Left ventricle myocardium superior (tissue), 1 donor: ENCODE measurements at regions not wholly inside any gene's neighbourhood (a gene's known extent, or its start where the extent isn't known, plus 50 kb on each side); places are given as distances from the start of the nearest gene placed in this dataset.

Source experiments
- ATAC-seq: fragments of 200-7000 bp; cut with Tn5 transposase; one replicate; pipeline ENCODE4 v1.9.1; 2020; ENCODE audit warnings: mild to moderate bottlenecking, moderate library complexity
- DNase-seq: peaks from one replicate; pipeline ENCODE4 v3.0.0-alpha.2; 2020
- intact Hi-C: fragments of 100-400 bp; cut with micrococcal nuclease; formaldehyde crosslinking; loops from one replicate; pipeline ENCODE4 v1.11.0; 2022
- donor health status: DM: no; HTN: yes; CAD: no; lungs with severe emphysema.

DNA sequence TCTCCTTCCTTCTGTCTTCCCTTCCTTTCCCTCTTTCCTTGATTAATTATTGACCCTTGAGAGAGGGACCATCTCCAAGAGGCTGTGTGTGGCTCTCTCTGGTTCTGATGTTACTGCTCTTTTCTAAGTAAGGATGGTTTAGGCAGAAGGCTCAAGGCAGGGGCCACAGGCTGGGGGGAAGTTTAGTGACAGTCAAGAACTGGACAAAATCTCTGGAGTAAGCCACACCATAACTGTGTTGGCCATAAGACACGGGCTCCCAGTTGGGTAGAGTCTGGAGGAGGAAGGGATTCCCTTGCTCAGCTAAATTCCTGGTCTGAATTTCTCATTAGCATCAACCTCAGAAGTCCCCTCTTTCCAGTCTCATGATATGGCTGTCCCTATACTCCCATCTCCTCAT, 74.7 kb downstream of the BUD13 start:
- ATAC-seq (no peak), DNase-seq (no peak)
- intact Hi-C loops: no loop called here

DNA sequence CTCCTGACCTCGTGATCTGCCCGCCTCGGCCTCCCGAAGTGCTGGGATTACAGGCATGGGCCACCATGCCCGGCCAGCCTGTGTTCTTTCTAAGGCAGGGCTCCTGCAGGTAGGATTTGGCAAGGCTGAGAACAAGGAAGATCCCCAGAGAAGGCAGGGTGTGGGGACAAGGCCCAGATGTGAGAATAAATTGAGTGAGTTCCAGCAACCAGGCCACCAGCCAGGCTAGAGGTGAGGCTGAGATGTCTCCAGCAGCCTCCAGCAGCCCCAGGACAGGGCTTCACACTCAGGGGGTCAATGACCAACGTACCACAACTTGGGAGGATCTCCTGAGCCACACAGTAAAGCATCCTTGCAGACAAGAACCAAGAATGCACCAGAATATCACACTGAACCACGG, 75.1 kb downstream of the BUD13 start:
- DNase-seq: no peak
- intact Hi-C loops: no loop called here
- ATAC-seq: no peak

DNA sequence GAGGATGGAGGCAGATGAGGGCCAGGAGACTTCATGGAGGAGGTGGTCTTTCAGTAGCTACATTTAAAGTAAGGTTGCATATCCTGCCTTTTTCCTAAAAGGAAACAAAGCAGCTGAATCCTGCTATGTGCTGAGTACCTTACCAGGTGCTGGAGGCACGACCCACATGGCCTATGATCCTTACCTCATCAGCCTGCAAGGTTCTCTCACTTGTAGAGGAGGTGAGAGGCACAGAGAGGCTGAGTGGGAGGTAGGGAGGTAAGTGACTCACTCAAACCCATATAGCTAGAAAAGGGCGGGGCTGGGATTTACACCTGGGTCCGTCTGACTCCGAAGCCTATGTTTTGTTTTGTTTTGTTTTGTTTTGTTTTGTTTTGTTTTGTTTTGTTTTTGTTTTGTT, 75.8 kb downstream of the BUD13 start:
- intact Hi-C loops: no loop called here
- no peak for ATAC-seq
- no peak for DNase-seq

DNA sequence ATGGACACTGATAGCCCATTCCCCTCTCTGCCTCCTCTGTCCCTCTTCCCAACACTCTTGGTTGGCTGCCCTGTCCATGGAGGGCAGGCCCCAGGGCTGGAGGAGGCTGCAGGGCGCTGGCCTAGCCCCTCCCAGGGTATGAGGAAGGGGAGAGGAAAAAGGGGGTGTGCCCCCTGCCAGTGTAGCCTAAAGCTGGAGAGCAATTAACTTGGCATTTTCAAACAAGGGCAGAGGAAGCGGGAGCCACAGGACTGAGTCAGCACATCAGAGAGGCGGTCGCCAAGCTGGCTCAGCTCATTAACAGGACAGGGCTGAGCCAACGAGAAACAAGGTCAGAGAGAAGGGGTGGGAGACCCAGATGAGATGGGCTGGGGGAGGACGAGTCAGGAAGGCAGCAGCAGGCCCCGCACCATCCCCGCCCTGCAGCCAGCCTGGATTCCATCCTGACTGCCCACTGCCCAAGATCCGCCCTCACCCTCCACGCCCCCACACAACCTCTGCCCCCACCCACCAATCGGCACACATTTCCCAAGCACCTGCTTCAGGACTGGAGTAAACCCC, 76.3 kb downstream of the BUD13 start:
- ATAC-seq: no peak
- DNase-seq: no peak
- intact Hi-C loops: no loop called here

DNA sequence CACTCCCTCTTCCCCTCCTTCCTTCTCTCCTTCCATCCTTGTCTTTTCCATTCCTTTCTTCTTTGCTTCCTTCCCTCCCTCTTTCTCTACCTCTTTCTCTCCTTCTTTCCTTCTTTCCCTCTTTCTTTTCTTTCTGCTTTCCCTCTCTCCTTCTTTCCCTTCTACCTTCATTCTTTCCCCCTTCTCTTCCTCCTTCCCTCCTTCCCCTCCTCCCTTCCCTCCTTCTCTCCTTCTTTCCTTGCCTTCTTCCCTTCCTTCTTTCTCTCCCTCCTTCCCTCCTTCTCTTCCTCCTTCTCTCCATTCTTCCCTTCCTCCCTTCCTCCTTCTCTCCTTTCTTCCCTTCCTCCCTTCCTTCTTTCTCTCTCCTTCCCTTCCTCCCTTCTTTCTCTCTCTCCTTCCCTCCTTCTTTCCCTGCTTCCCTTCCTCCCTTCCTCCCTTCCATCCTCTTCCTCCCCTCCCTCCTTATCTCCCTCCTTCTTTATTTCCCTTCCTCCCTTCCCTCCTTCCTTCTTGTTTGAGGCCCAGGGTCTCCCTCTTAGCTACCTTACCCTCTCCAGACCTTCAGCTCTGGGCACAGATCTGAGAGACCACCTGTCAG, 77.0 kb downstream of the BUD13 start:
- intact Hi-C loops: no loop called here
- ATAC-seq (no peak), DNase-seq (no peak)

DNA sequence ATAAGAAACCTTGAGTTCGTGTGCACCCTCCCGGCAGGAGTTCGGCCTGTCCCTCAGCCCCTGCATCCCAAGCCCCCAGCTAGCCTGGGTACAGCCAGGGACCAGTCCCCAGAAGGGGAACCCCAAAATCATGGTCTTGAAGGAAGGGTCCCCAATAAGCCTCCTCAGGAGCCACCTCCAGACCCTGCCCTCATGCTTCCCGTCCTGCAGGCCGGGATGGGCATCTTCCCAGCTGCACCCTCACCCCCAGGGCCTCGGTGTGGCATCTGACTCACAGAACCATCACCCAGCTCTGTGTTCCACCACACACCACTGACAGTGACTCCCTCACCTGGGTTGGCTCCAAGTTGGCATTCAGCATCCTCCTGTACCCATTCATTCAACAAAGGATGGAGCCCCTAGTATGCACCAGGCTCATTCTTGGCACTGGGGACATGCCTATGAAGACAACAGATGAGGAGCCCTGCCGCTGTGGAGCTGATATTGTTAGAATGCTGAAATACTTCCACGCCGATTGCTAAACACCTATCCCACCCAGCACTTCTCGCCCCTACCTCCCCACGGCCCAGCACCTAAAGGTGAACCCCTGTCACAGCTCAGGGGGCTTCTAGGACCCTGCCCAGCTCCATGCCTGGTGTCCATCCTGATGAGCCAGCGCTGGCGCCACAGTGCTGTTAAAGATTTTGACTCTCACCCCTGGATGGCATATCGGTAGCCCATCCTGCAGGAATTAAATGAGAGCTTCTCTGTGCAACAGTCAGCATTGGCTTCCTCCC, 77.8 kb downstream of the BUD13 start:
- DNase-seq (no peak), ATAC-seq (no peak)
- intact Hi-C loops: no loop called here

DNA sequence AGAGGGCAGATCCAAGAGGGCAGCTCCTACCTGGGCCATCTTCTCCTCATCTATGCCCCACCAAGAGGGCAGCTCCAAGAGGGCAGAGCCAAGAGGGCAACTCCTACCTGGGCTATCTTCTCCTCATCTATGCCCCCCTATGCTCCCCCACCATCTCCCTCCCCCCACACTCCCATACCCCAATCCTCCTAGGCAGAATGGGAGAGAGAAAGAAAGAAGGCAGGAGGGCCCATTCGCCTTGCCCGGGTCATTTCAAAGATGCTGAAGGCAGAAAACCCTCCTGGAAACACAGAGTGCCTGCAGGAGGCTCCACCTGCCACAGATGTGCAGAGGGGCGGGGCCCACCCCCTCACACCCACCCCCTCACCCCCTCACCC, 78.5 kb downstream of the BUD13 start:
- intact Hi-C loops: no loop called here
- DNase-seq (no peak), ATAC-seq (no peak)

DNA sequence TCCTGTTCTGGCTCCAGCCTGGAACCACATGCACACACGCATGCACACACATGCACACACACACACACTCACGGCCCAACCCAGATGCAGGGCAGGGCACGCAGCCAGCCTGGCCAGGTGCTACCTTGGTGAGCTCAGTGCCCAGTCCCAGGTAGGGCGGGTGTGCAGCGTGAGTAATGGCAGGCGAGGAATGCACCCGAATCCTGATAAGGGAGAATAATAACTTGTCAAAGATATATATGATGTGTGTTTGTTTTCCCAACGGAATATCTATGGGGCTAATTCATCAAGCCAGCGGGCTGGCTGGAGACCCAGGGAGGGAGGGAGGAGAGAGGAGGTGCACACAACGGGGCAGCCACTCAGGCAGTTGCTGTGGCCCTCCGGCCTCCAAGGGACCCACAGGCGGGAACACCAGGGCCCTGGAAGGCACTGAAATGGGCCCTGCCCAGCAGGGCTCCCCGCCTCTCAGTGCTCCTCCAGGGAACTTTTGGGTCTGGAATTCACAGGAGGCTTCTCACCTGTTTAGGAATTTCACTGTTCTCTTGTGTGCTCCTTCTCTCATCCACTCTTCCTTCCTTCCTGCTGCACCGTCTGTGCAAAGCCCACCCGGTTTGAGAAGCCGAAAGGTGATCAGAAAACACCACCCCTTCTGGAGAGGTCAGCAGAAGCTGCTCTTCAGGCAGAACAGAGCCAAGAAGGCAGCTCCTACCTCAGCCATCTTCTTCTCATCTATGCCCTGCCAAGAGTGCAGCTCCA, 79.0 kb downstream of the BUD13 start:
- ATAC-seq: no peak

DNA sequence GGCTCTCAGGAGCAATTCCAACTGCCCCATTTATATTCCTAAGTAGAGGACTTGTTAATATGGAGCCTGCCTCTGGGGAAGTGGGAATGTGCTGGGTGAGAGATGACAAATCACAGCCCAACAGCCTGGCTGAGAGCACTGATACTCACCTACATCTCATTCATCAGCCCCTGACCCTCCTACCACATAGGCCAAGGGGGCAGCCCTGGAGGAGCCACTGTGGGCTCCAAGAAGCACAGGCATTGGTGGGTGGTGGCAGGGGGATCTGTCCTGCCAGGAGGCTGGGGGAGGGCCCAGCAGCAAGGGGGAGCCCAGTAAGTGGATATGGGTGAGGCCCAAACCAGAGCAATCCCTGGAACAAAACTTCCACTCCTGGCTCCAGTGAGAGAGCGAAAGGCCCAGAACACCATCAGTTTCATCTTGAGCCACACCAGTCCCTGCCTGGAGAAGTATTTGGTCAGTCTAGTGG, 79.7 kb downstream of the BUD13 start:
- no peak for DNase-seq
- intact Hi-C loops: no loop called here
- ATAC-seq: no peak

More for the DNA sequence above, 79.0 kb downstream of the BUD13 start:
- intact Hi-C loops: no loop called here
- no peak for DNase-seq

DNA sequence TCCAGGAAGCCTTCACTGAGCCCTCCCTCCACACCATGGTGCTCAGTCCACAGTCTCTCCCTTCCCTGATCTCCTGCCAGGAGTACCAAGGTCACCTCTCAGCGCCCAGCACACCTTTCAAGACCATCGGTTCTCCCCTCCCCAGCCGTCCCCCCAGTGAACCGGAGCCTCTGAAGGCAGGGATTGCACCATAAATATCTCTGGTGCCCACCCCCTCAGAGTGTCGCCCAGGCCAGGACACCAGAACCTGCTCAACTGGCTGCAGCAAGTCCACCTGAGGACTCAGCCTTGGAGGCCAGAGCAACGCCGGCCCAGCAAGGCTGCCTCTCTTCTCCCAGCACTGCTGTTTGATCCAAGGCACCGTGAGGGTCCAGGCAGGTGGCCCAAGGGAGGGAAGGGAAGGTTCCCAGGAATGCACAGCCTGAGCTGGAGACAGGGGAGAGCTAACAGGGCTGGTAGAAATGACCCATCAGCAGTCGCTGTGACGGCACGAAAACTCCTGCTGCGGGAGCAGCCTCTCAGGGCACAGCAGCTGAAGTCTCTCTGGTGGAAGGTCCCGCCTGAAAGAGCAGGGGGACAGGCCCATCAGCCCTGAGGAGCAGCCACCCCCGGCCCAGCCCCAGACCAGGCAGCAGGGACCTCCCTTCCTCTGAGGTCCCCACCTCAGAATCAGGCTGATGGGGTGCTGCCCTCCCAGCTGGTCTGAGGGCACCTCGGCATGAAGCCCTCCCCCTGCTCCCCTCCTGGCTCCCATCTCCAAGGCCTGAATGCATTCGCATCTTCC, 80.3 kb downstream of the BUD13 start:
- no peak for DNase-seq
- intact Hi-C loops: no loop called here

DNA sequence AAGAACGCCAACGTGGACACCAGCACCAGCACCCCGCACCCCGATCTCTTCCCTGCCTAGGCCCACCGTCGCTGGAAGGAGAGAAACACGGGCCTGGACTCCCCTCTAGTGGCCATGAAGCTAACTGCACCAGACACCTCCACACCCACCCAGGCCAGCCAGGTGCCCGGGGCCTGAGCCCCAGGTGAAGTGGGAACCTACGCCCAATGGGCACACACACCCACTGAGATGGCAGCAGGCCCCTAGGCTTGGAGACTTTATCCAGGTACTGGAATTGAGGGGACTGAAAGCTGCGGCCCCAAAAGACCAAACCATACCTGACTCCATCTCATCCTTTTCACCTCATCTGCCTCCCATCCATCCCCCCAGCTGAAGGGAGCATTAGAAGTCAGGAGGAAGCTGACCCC, 81.0 kb downstream of the BUD13 start:
- intact Hi-C loops: no loop called here
- DNase-seq: peak; percentile 43
- peak; percentile 68 for ATAC-seq

More for the DNA sequence above, 80.3 kb downstream of the BUD13 start:
- no peak for ATAC-seq

DNA sequence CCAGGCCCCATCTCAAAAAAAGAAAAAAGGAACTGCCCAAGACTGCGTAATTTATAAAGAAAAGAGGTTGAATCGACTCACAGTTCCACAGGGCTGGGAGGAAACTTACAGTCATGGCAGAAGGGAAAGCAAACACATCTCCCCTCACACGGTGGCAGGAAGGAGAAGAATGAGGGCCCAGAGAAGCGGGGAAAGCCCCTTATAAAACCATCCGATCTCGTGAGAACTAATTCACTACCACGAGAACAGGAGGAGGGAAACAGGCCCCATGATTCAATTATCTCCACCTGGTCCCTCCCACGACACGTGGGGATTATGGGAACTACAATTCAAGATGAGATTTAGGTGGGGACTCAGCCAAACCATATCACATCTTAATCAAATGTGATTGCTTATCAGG, 82.2 kb downstream of the BUD13 start:
- no peak for DNase-seq
- intact Hi-C loops: no loop called here
- ATAC-seq: no peak

DNA sequence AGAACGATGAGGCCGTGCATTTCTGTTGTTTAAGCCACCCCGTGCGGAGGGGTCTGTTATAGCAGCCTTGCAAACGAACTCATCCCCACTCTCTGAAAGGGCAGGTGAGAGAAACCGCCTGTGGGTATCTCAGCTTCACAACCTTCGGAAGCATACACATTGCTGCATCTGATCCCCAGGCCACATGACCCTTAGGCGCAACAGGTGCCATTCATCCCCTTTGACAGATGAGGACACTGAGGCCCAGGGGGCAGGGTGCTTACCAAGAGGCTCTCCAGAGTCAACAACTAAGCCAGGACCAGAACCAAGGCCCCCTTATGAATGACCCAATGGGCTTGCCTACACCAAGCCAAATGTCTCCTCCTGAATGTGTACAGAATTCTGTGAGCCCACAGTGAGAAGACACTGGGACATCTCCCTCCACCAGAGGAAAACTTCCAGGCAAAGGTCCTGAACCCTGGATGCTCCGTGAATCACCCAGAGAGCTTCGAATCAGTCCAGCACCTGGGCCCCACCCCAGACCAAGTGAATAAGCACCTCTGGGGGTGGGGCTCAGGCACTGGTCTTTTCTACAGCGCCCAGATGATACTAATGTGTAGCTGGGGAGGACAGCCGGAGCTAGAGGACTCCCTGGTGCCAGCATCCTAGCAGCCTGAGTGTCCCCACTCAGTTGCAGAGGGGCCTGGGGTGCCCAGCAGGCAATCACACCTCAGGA, 83.2 kb downstream of the BUD13 start:
- intact Hi-C loops: no loop called here
- DNase-seq: no peak
- no peak for ATAC-seq

DNA sequence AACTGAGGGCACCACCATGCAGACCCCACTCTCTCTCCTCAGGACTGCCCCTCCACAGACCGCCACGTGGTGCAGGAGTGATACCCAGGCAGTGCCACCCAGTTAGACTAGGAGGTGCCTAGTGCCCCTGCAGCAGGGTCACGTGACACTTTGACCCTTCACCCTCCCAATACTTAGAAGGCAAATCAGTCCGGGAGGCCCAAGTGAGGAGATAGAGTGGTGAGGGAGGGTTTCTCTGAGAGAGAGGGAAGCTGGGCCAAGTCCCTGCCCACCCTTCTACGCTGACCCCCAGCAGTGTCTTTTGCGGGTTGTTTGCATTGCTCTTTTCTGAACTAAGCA, 84.6 kb downstream of the BUD13 start:
- intact Hi-C loops: no loop called here
- DNase-seq: no peak
- ATAC-seq: no peak

DNA sequence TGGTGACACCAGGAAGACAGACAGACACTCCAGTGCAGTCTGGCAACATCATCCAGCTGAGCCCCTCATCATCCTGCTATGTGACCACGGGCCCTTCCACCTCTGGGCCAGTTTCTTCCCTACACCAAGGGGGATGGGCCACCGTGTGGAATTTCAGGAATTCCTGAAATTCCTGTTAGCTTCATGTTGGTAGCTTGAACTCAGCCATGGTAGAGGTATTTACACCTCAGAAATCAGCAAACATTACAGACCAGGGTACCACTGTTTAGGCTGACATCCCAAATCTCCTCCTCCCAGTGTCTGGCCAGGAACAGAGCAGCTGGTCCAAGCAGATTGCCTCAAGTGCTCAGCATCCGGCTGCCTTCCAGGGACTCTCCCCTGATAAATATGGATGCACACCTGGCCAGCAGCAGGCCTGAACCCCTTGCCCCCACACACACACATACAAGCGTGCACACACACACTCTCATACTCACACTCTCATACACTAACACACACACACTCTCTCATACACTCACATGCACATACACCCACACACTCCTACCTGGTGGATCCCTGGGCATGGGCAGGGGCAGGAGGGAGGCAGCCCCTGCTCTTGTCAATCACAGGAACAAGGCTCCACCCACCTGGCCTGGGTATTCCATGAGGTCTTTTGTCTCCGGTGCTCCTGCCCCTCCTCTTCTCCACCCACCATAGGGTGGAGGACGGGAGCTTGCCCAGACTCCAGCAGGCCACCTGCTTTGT, 85.2 kb downstream of the BUD13 start:
- intact Hi-C loops: no loop called here
- no peak for DNase-seq
- no peak for ATAC-seq

DNA sequence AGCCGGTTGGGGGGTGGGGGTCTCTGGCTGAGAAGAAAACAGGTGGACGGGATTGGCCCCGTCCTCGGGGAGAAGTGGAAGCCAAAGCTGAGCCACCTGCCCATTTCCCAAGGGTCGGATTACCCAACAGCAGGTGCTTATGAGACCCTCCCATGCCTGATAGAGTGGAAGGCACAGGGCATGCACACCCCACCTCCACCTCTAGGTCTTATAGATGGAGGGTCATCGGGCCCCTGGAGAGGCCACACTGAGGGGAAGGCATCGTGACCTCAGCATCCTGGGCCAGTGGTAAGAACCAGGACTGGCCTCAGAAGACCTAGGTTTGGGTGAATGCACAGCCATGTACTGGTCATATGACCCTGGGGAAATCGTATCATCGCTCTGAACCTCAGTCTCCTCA, 85.9 kb downstream of the BUD13 start:
- ATAC-seq (no peak), DNase-seq (no peak)
- intact Hi-C loops: no loop called here

DNA sequence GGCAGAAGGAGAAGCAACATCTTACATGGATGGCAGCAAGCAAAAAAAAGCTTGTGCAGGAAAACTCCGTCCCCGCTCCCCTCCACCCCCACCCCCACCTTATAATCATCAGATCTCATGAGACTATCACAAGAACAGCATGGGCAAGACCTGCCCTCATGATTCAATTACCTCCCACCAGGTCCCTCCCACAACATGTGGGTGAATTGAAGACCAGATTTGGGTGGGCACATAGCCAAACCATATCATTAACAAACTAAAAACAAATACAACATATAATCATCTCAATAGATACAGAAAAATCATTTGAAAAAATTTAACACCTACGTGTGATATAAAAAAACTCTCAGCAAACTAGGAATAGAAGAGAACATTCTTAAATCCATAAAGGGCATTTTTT, 88.8 kb downstream of the BUD13 start:
- intact Hi-C loops: no loop called here
- DNase-seq (no peak), ATAC-seq (no peak)
